ENCODE measurements at regions not wholly inside any gene's neighbourhood (a gene's known extent, or its start where the extent isn't known, plus 50 kb on each side); places are given as distances from the start of the nearest gene placed in this dataset.

GRCh38 chrX:109843963-109844751, 111.1 kb upstream of the ACSL4 start:
- DNase-seq: peak; percentile 74

GRCh38 chrX:109844986-109845385, 111.9 kb upstream of the ACSL4 start:
- peak; percentile 58 for DNase-seq

- no peak for DNase-seq
These were observed 112.9 kb upstream of the ACSL4 start for GRCh38 chrX:109845996-109846395.

GRCh38 chrX:109847257-109848187, 114.5 kb upstream of the ACSL4 start:
- peak; percentile 46 for DNase-seq

GRCh38 chrX:109848461-109849050, 115.5 kb upstream of the ACSL4 start:
- no peak for DNase-seq

DNA sequence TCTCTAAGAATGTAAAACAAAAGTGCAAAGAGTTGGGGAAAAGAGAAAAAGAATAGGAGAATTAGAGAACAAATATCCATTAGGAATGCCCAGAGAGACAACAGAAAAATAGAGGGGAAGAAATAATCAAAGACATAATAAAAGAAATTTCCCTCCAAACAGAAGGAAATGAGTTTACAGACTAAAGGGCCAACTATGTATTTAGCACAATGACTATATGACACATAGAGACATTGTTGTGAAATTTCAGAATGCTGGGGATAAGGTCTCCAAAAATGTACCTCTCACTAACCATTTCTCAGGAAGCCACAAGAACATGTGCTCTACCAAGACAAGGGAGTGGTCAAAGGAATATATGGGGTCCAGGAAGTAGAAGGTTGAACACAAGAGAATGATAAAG, 121.0 kb upstream of the ACSL4 start:
- DNase-seq: no peak

- peak; percentile 64 for DNase-seq
These were observed 122.4 kb upstream of the ACSL4 start for GRCh38 chrX:109855501-109855900.

DNA sequence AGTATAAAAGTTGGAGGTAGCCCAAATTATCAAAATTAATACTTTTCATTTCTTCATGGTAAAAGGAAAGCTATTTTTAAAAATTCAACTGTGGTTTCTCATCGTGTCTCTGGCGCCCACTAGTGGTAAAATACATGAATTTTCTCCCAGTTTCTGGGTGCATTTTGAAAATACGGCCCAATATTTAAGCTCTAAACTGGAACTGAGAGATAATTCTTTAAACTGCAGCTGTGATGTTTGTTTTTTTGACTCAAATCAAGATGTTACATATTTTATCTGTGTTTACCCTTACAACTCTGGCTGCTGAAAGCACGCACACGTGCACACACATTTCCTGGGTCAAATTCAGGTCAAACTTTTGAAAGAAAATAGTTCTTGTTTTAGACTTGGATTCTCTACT, 123.9 kb upstream of the ACSL4 start:
- DNase-seq: peak; percentile 33

GRCh38 chrX:109857584-109858228, 124.6 kb upstream of the ACSL4 start:
- no peak for DNase-seq

DNA sequence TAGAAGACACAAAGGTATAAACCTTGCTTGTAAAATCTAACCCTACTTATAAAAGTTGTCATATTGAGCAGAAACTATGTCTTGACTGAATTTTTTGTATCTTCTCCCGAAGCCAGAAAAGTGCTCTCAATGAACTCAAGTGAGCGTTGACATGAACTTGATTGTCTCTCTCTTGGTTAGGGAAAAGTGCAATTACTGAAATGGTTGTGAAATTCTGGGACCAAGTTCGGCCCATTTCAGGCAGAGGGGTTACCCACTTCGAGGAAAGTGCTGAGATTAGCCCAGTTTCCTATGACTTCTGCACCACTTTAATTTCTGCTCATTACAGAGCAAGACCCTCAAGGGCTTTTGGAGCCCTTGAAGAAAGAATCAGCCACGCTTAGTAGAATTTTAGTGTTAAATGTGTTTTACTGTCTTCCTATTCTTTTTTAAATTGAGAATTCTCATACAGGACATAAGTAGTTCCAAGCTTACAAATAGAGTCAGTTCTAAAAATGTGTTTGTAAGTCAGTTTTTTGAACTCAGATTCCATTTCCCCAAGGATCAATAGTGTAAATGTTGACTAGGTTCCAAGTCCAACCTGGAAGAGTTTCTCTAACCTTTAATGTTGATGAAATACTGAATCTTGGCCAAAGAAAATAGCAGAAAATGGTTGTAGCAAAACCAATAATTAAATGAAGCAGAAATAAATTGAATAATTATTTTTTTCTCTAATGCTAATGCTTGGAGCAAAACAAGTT, 125.7 kb upstream of the ACSL4 start:
- no peak for DNase-seq

GRCh38 chrX:109859651-109860050, 126.6 kb upstream of the ACSL4 start:
- DNase-seq: no peak

- no peak for DNase-seq
These were observed 129.4 kb upstream of the ACSL4 start for GRCh38 chrX:109862433-109862832.

DNA sequence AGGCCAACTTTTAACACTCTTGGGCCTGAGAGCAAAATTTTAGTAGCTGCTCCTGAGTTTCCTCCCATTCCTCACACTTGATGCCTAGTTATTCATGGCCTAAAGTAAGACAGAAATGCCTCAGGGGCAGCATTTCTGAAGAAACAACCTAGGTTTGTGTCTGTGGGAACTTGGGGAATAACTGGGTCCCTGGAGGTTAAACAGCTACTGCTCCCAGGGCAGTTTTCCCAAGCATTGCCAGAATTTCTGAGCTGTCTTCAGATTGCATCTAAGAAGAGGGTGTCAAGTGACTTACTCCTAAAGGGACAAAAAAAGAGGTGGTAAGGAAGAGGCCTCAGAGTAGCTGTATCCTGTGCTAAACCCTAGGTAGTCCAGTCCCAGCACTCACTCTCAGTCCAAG, 130.8 kb upstream of the ACSL4 start:
- no peak for DNase-seq

DNA sequence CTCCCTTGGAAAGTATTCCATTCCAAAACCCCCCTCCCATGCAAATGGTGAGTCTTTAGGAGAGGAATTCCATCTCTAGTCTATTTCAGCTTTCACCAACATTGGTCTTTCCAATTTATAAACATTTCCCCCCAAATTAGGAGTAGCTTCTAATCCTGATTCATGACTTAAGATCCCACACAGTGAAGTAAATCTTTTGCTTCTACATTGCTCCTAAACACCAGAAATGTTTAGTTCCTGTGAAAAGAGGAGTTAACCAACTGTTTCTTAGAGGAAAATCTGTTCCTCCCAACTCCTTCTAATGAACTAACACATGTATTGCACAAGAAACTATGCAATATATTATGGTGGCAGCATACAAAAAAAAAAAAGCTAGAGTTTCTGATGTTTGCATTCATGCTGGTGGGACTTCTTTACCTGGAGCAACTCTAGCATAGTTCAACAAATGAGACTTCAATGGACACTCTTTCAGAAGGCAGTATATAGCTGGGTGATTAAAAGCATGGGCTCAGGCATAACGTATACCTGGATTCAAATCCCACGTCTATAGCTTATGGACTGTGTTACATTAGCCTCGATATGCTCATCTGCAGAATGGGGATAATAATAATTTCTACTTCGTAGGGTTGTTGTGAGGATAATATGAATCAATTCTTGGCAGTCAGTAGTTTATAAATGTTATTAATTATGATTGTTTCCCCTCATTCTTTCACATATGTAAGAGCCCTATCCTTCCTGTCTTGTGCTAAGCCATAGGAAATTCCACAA, 131.6 kb upstream of the TMEM164 start:
- peak; percentile 42 for DNase-seq

DNA sequence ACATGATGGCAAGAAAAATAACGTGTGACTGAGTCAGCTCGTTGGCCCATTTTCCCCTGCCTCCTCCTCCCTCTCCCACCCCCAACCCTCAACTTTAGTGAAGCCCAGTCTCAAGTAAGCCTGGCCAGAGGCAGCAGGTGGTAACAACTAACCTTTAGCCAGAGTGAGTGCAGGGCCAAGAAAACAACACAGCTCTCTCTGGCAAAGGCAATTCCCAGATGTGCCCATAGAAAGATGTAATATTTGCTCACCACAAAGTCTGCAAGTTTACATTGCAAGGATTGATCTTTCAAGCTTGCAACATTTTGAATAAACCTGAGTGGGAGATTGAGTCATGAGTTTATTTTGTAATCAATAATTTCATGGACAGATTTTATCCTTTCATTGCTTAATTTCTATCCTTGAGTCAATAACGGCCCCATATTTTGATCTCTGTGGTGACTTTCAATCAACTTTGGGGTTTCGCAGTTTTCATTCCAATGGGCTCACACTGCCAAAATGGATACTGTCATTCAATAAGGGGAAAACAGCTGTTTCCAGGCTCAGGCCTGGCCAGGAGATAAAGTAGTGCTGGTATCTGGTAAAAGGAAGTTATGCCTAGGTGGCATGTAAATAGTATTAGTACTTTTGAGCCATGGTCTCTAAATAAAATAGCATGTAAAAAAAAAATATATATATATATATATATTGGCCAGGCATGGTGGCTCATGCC, 130.7 kb upstream of the TMEM164 start:
- peak; percentile 48 for DNase-seq

GRCh38 chrX:109873574-109873973, 129.3 kb upstream of the TMEM164 start:
- peak; percentile 50 for DNase-seq

GRCh38 chrX:109873983-109874382, 128.9 kb upstream of the TMEM164 start:
- no peak for DNase-seq

GRCh38 chrX:109874548-109874947, 128.4 kb upstream of the TMEM164 start:
- DNase-seq: no peak

DNA sequence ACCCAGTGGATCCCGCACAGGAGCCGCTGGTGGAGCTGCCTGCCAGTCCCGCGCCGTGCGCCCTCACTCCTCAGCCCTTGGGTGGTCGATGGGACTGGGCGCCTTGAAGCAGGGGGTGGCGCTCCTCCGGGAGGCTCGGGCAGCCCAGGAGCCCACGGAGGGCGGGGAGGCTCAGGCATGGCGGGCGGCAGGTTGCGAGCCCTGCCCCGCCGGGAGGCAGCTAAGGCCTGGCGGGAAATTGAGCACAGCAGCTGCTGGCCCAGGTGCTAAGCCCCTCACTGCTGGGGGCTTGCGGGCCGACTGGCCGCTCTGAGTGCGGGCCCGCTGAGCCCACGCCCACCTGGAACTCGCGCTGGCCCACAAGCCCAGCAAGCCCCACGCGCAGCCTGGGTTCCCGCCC, 127.1 kb upstream of the TMEM164 start:
- no peak for DNase-seq

DNA sequence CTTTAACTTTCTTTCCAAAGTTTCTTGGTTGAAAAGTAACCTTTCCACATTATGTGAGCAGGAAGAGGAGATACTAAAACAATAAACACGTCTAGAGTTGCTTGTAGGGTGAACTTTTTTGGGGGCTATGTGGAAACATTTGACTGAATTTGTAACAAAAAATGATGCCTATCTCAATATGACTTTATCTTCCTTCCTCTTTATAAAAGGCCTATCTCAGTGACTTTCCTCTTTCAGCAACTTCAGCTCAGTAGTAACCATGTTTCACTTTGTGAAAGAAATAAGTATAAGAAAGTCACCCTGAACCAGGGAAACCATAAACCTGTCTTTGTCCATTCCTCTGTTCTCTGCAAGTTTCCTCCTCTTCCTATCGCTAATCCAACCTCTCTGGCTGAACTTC, 124.7 kb upstream of the TMEM164 start:
- peak; percentile 48 for DNase-seq

DNA sequence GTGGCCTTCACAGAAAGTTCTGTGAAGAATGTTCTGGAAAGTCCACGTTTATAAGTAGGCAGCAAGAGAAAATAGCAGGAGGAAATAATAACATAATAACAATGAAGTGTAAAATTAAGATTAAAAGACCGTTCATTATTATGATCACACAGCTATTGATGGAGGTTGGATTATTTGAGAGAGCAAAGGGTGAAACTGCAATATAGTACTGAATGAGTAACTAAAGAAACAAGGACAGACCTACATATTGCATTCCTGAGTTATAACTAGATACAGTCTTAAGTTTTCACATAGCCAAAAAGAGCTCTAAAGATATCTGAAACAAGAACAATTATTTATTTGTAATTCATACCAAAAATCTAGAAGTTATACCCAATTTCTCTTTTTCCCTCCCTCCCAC, 122.9 kb upstream of the TMEM164 start:
- DNase-seq: no peak

Measured in inflammatory macrophage treated with lipopolysaccharide for 4 hours (primary cell).